Right lobe of liver (tissue), 4 donors: ENCODE measurements at regions not wholly inside any gene's neighbourhood (a gene's known extent, or its start where the extent isn't known, plus 50 kb on each side); places are given as distances from the start of the nearest gene placed in this dataset.

Source experiments
- CTCF ChIP-seq, 4 donors: fragments of 200-600 bp in 3 of 4; fragments of 450-650 bp in 1 of 4; IDR thresholded peaks; one replicate each; pipeline versions ENCODE4 v1.5.1 to v1.8.0; 2016 to 2022; ENCODE audit warnings: antibody characterized with exemption in 4 of 4, mild to moderate bottlenecking in 2 of 4
- POLR2A ChIP-seq: fragments of 450-650 bp; IDR thresholded peaks from one replicate; pipeline ENCODE4 v1.6.1; 2017; ENCODE audit warnings: antibody characterized with exemption, mild to moderate bottlenecking
- donor health status: DM: no; HTN: no; CAD: no.
- donor health status: DM: no; HTN: no; CAD: no.
- donor health status: DM: no; HTN: yes; CAD: no.

GRCh38 chrX:147217334-147217733 lies 402.8 kb upstream of the CXorf51A start:
- no peak for TF ChIP-seq CTCF (IDR thresholded peaks at IDR 0.05)
- no peak for TF ChIP-seq POLR2A
